ENCODE measurements at regions not wholly inside any gene's neighbourhood (a gene's known extent, or its start where the extent isn't known, plus 50 kb on each side); places are given as distances from the start of the nearest gene placed in this dataset.

GRCh38 chr18:56066524-56067213 lies 478.7 kb upstream of the TCF4 start:
- ATAC-seq (no peak), DNase-seq (ENCODE audit: low read depth, low spot score) (no peak)
- ChIA-PET CTCF (no interaction called here), POLR2A (no interaction called here)
- Histone ChIP-seq H3K4me3 (ENCODE audit: low read depth in 2 of 2, low read length in 2 of 2) (no peak overlapping the region), H3K4me1 (ENCODE audit: control insufficient read depth, insufficient read depth, low read length) (no peaks in the 10 kb centered on the region), H3K9me3 (ENCODE audit: control insufficient read depth, insufficient read depth, low read depth, low read length) (no peaks in the 10 kb centered on the region), H3K27ac (ENCODE audit: low read length) (no peak overlapping the region), H3K36me3 (ENCODE audit: control insufficient read depth, insufficient read depth, low read length) (no peaks in the 10 kb centered on the region), H3K27me3 (ENCODE audit: control insufficient read depth, insufficient read depth, low read length) (no peaks in the 10 kb centered on the region)
- TF ChIP-seq, protein P1, sequence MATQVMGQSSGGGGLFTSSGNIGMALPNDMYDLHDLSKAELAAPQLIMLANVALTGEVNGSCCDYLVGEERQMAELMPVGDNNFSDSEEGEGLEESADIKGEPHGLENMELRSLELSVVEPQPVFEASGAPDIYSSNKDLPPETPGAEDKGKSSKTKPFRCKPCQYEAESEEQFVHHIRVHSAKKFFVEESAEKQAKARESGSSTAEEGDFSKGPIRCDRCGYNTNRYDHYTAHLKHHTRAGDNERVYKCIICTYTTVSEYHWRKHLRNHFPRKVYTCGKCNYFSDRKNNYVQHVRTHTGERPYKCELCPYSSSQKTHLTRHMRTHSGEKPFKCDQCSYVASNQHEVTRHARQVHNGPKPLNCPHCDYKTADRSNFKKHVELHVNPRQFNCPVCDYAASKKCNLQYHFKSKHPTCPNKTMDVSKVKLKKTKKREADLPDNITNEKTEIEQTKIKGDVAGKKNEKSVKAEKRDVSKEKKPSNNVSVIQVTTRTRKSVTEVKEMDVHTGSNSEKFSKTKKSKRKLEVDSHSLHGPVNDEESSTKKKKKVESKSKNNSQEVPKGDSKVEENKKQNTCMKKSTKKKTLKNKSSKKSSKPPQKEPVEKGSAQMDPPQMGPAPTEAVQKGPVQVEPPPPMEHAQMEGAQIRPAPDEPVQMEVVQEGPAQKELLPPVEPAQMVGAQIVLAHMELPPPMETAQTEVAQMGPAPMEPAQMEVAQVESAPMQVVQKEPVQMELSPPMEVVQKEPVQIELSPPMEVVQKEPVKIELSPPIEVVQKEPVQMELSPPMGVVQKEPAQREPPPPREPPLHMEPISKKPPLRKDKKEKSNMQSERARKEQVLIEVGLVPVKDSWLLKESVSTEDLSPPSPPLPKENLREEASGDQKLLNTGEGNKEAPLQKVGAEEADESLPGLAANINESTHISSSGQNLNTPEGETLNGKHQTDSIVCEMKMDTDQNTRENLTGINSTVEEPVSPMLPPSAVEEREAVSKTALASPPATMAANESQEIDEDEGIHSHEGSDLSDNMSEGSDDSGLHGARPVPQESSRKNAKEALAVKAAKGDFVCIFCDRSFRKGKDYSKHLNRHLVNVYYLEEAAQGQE (IDR thresholded peaks at IDR 0.05; ENCODE audit: insufficient read depth in 1 of 2, low read depth in 2 of 2, low read length in 1 of 2): no peak
- no peak for TF ChIP-seq CTCF (IDR thresholded peaks at IDR 0.05)
- TF ChIP-seq SIN3A (IDR thresholded peaks at IDR 0.05; ENCODE audit: borderline replicate concordance, insufficient read depth, low read depth, low read length): no peak
- TF ChIP-seq TCF7L2 (IDR thresholded peaks at IDR 0.05; ENCODE audit: low read depth, low read length): no peak
- TF ChIP-seq POLR2AphosphoS5 (IDR thresholded peaks at IDR 0.05; ENCODE audit: low read depth, low read length): no peak
- intact Hi-C loops (cut with micrococcal nuclease; ENCODE audit: unreplicated experiment) (no loop called here), in situ Hi-C loops (cut with HindIII; ENCODE audit: low pct_unique_long_range_greater_than_20kb, low sequenced_read_pairs) (no loop called here)
- BruUV-seq (replicated peaks): no TSS peak

- ChIA-PET CTCF (no interaction called here), POLR2A (no interaction called here)
- no peaks in the 10 kb centered on the region for H3K9me3 ChIP-seq (ENCODE audit: control insufficient read depth, insufficient read depth, low read depth, low read length)
- in situ Hi-C loops (cut with HindIII; ENCODE audit: low pct_unique_long_range_greater_than_20kb, low sequenced_read_pairs) (no loop called here), intact Hi-C loops (cut with micrococcal nuclease; ENCODE audit: unreplicated experiment) (no loop called here)
- TF ChIP-seq, protein P1 (IDR thresholded peaks at IDR 0.05; ENCODE audit: insufficient read depth in 1 of 2, low read depth in 2 of 2, low read length in 1 of 2): no peak
- no peak for TF ChIP-seq CTCF (IDR thresholded peaks at IDR 0.05)
- TF ChIP-seq POLR2AphosphoS5 (IDR thresholded peaks at IDR 0.05; ENCODE audit: low read depth, low read length): no peak
- TF ChIP-seq TCF7L2 (IDR thresholded peaks at IDR 0.05; ENCODE audit: low read depth, low read length): no peak
- no peaks in the 10 kb centered on the region for H3K36me3 ChIP-seq (ENCODE audit: control insufficient read depth, insufficient read depth, low read length)
- H3K27ac ChIP-seq (ENCODE audit: low read length): no peak overlapping the region
- BruUV-seq (replicated peaks): no TSS peak
- no peaks in the 10 kb centered on the region for H3K4me1 ChIP-seq (ENCODE audit: control insufficient read depth, insufficient read depth, low read length)
- DNase-seq (ENCODE audit: low read depth, low spot score) (no peak), ATAC-seq (no peak)
- H3K4me3 ChIP-seq (ENCODE audit: low read depth in 2 of 2, low read length in 2 of 2): no peak overlapping the region
- H3K27me3 ChIP-seq (ENCODE audit: control insufficient read depth, insufficient read depth, low read length): no peaks in the 10 kb centered on the region
Measured at GRCh38 chr18:56065086-56065485, 477.1 kb upstream of the TCF4 start.

Measured in Panc1 (cell line).